Thoracic aorta (tissue), 2 donors: ENCODE measurements at regions not wholly inside any gene's neighbourhood (a gene's known extent, or its start where the extent isn't known, plus 50 kb on each side); places are given as distances from the start of the nearest gene placed in this dataset.
"Not testable (repeated sequence)": the region's sequence is repeated elsewhere in the genome, so short reads cannot be mapped to it uniquely, and the experiment has no call there.

Experiments
- ATAC-seq: fragments of 150-250 bp; one replicate; pipeline ENCODE4 v1.8.0; 2017; ENCODE audit warnings: low read depth; ENCODE audit not compliant: insufficient number of reproducible peaks, low FRiP score
- DNase-seq: peaks from one replicate; pipeline ENCODE4 v3.0.0-alpha.2; 2020; ENCODE audit warnings: low spot score
- H3K27ac ChIP-seq, 2 donors: fragments of 200-600 bp; sonication (generic); 1 replicate in 1 of 2; 2 replicates in 1 of 2; pipeline ENCODE4 v1.5.1; 2016; ENCODE audit warnings: mild to moderate bottlenecking in 2 of 2, moderate library complexity in 2 of 2
- H3K27me3 ChIP-seq: fragments of 200-600 bp; sonication (generic); replicated peaks from 2 replicates; pipeline ENCODE4 v1.6.0; 2016; ENCODE audit warnings: mild to moderate bottlenecking; ENCODE audit not compliant: insufficient read depth
- H3K36me3 ChIP-seq: fragments of 200-600 bp; sonication (generic); one replicate; pipeline ENCODE4 v1.5.1; 2016
- H3K4me1 ChIP-seq, 2 donors: fragments of 200-600 bp; sonication (generic); 1 replicate in 1 of 2; 2 replicates in 1 of 2; pipeline versions ENCODE4 v1.5.1 to v1.6.0; 2016; ENCODE audit warnings: low read depth in 2 of 2, mild to moderate bottlenecking in 1 of 2; ENCODE audit not compliant: control insufficient read depth in 1 of 2
- H3K4me3 ChIP-seq: fragments of 200-600 bp; sonication (generic); 2 replicates; pipeline ENCODE4 v1.5.1; 2016; ENCODE audit warnings: mild to moderate bottlenecking
- H3K9me3 ChIP-seq: fragments of 200-600 bp; sonication (generic); 2 replicates; pipeline ENCODE4 v1.5.1; 2016
- CTCF ChIP-seq: fragments of 200-600 bp; sonication (generic); IDR thresholded peaks from one replicate; pipeline ENCODE4 v1.5.1; 2019; ENCODE audit warnings: antibody characterized with exemption

- ATAC-seq (no peak), DNase-seq (no peak)
- no peak overlapping the region for H3K4me3 ChIP-seq
- no peaks in the 10 kb centered on the region for H3K36me3 ChIP-seq
- H3K27me3 ChIP-seq: no peaks in the 10 kb centered on the region
- no peak overlapping the region for H3K27ac ChIP-seq
- no peak for TF ChIP-seq CTCF
- no peaks in the 10 kb centered on the region for H3K9me3 ChIP-seq
- H3K4me1 ChIP-seq: no peaks in the 10 kb centered on the region
Measured at GRCh38 chr1:187996780-187997179, 1168.0 kb downstream of the PLA2G4A start.

GRCh38 chr1:187999973-188000372, 1171.2 kb downstream of the PLA2G4A start:
- no peak overlapping the region for H3K27ac ChIP-seq
- H3K36me3 ChIP-seq: no peaks in the 10 kb centered on the region
- ATAC-seq: no peak
- TF ChIP-seq CTCF: no peak
- DNase-seq: no peak
- no peaks in the 10 kb centered on the region for H3K27me3 ChIP-seq
- no peaks in the 10 kb centered on the region for H3K9me3 ChIP-seq
- H3K4me1 ChIP-seq: no peaks in the 10 kb centered on the region
- no peak overlapping the region for H3K4me3 ChIP-seq

GRCh38 chr1:188003687-188004086, 1174.9 kb downstream of the PLA2G4A start:
- H3K4me1 ChIP-seq, DNase-seq, H3K4me3 ChIP-seq, ATAC-seq, H3K27me3 ChIP-seq, H3K9me3 ChIP-seq, H3K36me3 ChIP-seq, H3K27ac ChIP-seq: not testable (repeated sequence)

- ATAC-seq: no peak
- Histone ChIP-seq H3K36me3 (no peaks in the 10 kb centered on the region), H3K27ac (no peak overlapping the region), H3K4me1 (no peaks in the 10 kb centered on the region), H3K9me3 (no peaks in the 10 kb centered on the region), H3K4me3 (no peak overlapping the region), H3K27me3 (no peaks in the 10 kb centered on the region)
- no peak for DNase-seq
- no peak for TF ChIP-seq CTCF
Measured at GRCh38 chr1:188004849-188005248, 1176.1 kb downstream of the PLA2G4A start.

- H3K27ac ChIP-seq: no peak overlapping the region
- no peaks in the 10 kb centered on the region for H3K9me3 ChIP-seq
- H3K36me3 ChIP-seq: no peaks in the 10 kb centered on the region
- TF ChIP-seq CTCF: no peak
- ATAC-seq (no peak), DNase-seq (no peak)
- no peaks in the 10 kb centered on the region for H3K4me1 ChIP-seq
- H3K27me3 ChIP-seq: no peaks in the 10 kb centered on the region
- no peak overlapping the region for H3K4me3 ChIP-seq
Measured at GRCh38 chr1:188006354-188006753, 1177.6 kb downstream of the PLA2G4A start.

GRCh38 chr1:188013222-188013849, 1184.6 kb downstream of the PLA2G4A start:
- DNase-seq, H3K36me3 ChIP-seq, H3K4me1 ChIP-seq, ATAC-seq, H3K9me3 ChIP-seq, H3K4me3 ChIP-seq, H3K27ac ChIP-seq, H3K27me3 ChIP-seq: not testable (repeated sequence)
